Glutamatergic neuron (in vitro differentiated cells): ENCODE measurements at regions not wholly inside any gene's neighbourhood (a gene's known extent, or its start where the extent isn't known, plus 50 kb on each side); places are given as distances from the start of the nearest gene placed in this dataset.

Experiments
- DNase-seq: peaks from one replicate; pipeline ENCODE4 v3.0.0; 2022
- H3K27ac Mint-ChIP-seq: one replicate; pipeline ENCODE4 v1.8.0; 2020; ENCODE audit warnings: mild to moderate bottlenecking, mixed read lengths, inconsistent platforms; ENCODE audit not compliant: unreplicated experiment
- H3K27me3 Mint-ChIP-seq: one replicate; pipeline ENCODE4 v1.8.0; 2020; ENCODE audit warnings: mild to moderate bottlenecking, moderate library complexity, mixed read lengths, inconsistent platforms; ENCODE audit not compliant: unreplicated experiment
- H3K36me3 Mint-ChIP-seq: one replicate; pipeline ENCODE4 v1.8.0; 2020; ENCODE audit warnings: mild to moderate bottlenecking, mixed read lengths, inconsistent platforms; ENCODE audit not compliant: unreplicated experiment
- H3K4me1 Mint-ChIP-seq: one replicate; pipeline ENCODE4 v1.8.0; 2020; ENCODE audit warnings: mild to moderate bottlenecking, low read depth, mixed read lengths, inconsistent platforms; ENCODE audit not compliant: unreplicated experiment
- H3K4me3 Mint-ChIP-seq: one replicate; pipeline ENCODE4 v1.8.0; 2020; ENCODE audit warnings: mild to moderate bottlenecking, mixed read lengths, inconsistent platforms; ENCODE audit not compliant: unreplicated experiment
- H3K9me3 Mint-ChIP-seq: one replicate; pipeline ENCODE4 v1.8.0; 2020; ENCODE audit warnings: mild to moderate bottlenecking, moderate library complexity, mixed read lengths, inconsistent platforms; ENCODE audit not compliant: unreplicated experiment
- TF ChIP-seq, protein P1 (sequence below): fragments of 200-600 bp; sonication (generic); IDR thresholded peaks from one replicate; pipeline ENCODE4 v1.5.0; 2021; ENCODE audit not compliant: partially characterized antibody, unreplicated experiment

DNA sequence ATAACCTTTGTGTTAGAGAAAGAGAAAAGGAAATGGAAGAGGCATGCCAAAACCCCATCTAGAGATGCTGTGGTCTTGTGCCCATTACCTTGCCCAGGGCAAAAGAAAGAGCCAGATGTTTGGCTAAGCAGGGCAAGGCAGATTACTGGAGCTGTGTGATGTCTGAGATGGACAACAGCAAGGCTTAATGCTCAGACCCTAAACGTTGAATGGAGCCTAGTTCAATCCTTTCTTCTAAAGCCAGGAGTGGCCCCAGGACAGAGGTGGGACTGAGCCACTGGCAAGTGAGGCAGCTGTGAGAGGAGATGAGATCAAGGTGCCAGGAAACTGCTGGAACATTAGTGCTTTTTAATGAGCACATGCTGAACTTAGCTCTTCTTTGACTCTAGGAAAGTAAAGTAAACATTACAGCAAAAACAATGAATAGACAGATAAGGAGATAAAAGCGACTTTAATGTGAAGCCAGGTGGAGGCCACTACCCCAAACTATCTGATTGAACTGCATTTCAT is 143.0 kb upstream of the EGFLAM start:
- no peak for DNase-seq
- no peak overlapping the region for H3K27ac Mint-ChIP-seq
- no peaks in the 10 kb centered on the region for H3K36me3 Mint-ChIP-seq
- no peaks in the 10 kb centered on the region for H3K4me1 Mint-ChIP-seq
- no peak overlapping the region for H3K4me3 Mint-ChIP-seq
- TF ChIP-seq, protein P1, sequence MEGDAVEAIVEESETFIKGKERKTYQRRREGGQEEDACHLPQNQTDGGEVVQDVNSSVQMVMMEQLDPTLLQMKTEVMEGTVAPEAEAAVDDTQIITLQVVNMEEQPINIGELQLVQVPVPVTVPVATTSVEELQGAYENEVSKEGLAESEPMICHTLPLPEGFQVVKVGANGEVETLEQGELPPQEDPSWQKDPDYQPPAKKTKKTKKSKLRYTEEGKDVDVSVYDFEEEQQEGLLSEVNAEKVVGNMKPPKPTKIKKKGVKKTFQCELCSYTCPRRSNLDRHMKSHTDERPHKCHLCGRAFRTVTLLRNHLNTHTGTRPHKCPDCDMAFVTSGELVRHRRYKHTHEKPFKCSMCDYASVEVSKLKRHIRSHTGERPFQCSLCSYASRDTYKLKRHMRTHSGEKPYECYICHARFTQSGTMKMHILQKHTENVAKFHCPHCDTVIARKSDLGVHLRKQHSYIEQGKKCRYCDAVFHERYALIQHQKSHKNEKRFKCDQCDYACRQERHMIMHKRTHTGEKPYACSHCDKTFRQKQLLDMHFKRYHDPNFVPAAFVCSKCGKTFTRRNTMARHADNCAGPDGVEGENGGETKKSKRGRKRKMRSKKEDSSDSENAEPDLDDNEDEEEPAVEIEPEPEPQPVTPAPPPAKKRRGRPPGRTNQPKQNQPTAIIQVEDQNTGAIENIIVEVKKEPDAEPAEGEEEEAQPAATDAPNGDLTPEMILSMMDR, result no peak
- no peaks in the 10 kb centered on the region for H3K9me3 Mint-ChIP-seq
- no peaks in the 10 kb centered on the region for H3K27me3 Mint-ChIP-seq

DNA sequence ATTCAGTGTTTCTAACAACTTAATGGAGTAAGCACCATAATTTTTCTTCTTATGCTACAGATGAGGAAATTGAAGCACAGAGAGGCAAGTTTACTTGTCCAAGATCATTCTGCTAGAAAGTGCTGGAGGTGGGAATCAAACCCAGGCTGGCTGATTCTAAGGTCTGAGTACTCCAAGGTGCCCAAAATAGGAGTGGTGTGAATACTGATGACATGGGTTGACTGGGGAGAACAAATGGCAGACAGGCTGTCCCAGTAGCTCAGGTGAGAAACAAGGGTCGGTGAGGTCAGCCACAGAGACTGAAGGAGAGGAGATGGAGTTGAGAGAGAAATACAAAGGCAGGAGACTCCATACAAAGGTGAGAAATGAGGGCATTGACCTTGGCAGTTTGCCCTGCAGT is 144.5 kb upstream of the EGFLAM start:
- no peaks in the 10 kb centered on the region for H3K36me3 Mint-ChIP-seq
- no peak for DNase-seq
- H3K27ac Mint-ChIP-seq, result no peak overlapping the region
- H3K27me3 Mint-ChIP-seq, result no peaks in the 10 kb centered on the region
- TF ChIP-seq, protein P1, result no peak
- no peak overlapping the region for H3K4me3 Mint-ChIP-seq
- H3K4me1 Mint-ChIP-seq, result no peaks in the 10 kb centered on the region
- no peaks in the 10 kb centered on the region for H3K9me3 Mint-ChIP-seq

DNA sequence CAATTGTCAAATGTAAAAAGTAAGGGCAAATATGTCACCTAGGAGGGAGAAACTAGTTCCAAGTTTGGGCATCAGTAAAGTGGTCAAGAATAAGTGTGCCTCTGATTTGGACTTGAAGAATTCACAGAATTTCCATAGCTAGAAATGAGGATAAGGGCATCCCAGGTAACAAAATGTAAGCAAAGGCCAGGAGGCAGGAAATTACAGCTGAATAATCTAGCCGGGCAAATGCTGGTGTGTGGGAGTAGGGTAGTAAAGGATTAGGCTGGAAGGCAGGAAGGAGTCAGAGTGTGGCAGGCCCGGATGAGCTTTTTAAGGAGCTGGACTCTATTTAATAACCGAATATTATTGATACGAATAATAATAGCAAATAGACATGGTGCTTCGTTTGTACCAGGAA is 144.9 kb upstream of the EGFLAM start:
- no peaks in the 10 kb centered on the region for H3K27me3 Mint-ChIP-seq
- no peaks in the 10 kb centered on the region for H3K4me1 Mint-ChIP-seq
- no peaks in the 10 kb centered on the region for H3K36me3 Mint-ChIP-seq
- H3K4me3 Mint-ChIP-seq, result no peak overlapping the region
- DNase-seq, result no peak
- H3K27ac Mint-ChIP-seq, result no peak overlapping the region
- TF ChIP-seq, protein P1, result no peak
- H3K9me3 Mint-ChIP-seq, result no peaks in the 10 kb centered on the region

DNA sequence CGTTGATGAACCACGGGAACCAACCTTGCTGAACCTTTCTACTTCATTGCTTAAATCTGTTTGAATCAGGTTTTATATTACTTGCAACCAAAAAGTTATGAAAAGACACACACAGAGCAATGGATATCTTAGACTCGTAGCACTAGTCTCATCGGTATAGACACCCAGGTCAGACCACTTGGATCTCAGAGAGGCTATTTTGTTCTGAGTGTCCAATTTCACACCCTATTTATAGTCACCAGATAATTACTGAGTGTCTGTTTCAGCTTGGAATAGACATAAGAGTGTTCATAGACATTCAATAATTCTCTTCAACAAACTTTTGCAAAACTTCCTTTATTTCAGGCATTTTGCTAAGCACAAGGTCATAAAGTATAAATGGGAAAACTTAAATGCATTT is 145.4 kb upstream of the EGFLAM start:
- H3K36me3 Mint-ChIP-seq, result no peaks in the 10 kb centered on the region
- no peak overlapping the region for H3K4me3 Mint-ChIP-seq
- TF ChIP-seq, protein P1, result no peak
- H3K27ac Mint-ChIP-seq, result no peak overlapping the region
- H3K9me3 Mint-ChIP-seq, result no peaks in the 10 kb centered on the region
- H3K4me1 Mint-ChIP-seq, result no peaks in the 10 kb centered on the region
- no peak for DNase-seq
- no peaks in the 10 kb centered on the region for H3K27me3 Mint-ChIP-seq

DNA sequence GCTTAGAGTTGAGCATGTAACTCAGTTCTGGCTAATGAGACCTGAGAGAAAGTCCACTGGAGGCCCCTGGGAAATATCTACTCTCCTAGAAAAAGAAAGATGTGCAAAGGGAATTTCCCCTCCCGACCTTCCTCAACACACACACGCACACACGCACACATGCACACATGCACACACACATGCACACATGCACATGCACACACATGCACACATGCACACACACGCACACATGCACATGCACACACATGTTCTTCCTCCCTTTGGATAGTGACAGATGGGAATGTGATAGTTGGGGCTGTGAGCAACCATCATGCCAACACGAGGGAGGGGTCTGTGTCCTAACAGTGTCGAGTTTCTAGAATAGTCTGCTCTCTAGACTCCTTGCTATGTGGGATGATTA is 148.2 kb upstream of the EGFLAM start:
- TF ChIP-seq, protein P1, result no peak
- H3K27ac Mint-ChIP-seq, result no peak overlapping the region
- no peaks in the 10 kb centered on the region for H3K27me3 Mint-ChIP-seq
- H3K9me3 Mint-ChIP-seq, result no peaks in the 10 kb centered on the region
- no peaks in the 10 kb centered on the region for H3K36me3 Mint-ChIP-seq
- H3K4me1 Mint-ChIP-seq, result no peaks in the 10 kb centered on the region
- no peak overlapping the region for H3K4me3 Mint-ChIP-seq
- no peak for DNase-seq
